ENCODE measurements at regions not wholly inside any gene's neighbourhood (a gene's known extent, or its start where the extent isn't known, plus 50 kb on each side); places are given as distances from the start of the nearest gene placed in this dataset.

- no peaks in the 10 kb centered on the region for H3K9me3 ChIP-seq
- CTCF ChIA-PET = interaction anchor here (0.8 to 3.5 kb wide), 7 partner anchors 9 to 172 kb away, joined by 3 to 14 read pairs (median 3); no protein-coding TSS in a partner anchor
- TF ChIP-seq RAD21 (IDR thresholded peaks at IDR 0.05; ENCODE audit: low read length) (0 out of 2 replicates have a peak, but pooled peaks have one; percentile 3), EP300 (IDR thresholded peaks at IDR 0.05; ENCODE audit: borderline replicate concordance in 1 of 2, low read depth in 1 of 2, low read length in 1 of 2) (peak in 1 of 2 experiments; percentile 35; a peak in 1 of 4 replicates), YY1 (IDR thresholded peaks at IDR 0.05; ENCODE audit: low read depth) (no peak), CHD2 (IDR thresholded peaks at IDR 0.05; ENCODE audit: low read length, partially characterized antibody) (peak; percentile 19)
- no peak overlapping the region for H3K9ac ChIP-seq
- 55% methylated on average over 17 of the region's 17 CpGs for WGBS (ENCODE audit: low lambda C conversion rate)
- H3K79me2 ChIP-seq (ENCODE audit: insufficient read depth) = no peaks in the 10 kb centered on the region
- H4K20me1 ChIP-seq (ENCODE audit: insufficient read depth) = no peaks in the 10 kb centered on the region
- H3K4me2 ChIP-seq = no peak overlapping the region
- no peaks in the 10 kb centered on the region for H3K9me2 ChIP-seq
- peaks cover 0 to 5% of the 10 kb centered on the region in 2 experiments; a peak in 1 of 4 replicates for H3K4me1 ChIP-seq (ENCODE audit: control insufficient read depth in 1 of 2, insufficient read depth in 2 of 2, low read depth in 1 of 2, low read length in 1 of 2)
- no peak overlapping the region for H2AFZ ChIP-seq (ENCODE audit: low read depth)
- no peaks in the 10 kb centered on the region for H3K36me3 ChIP-seq (replicated peaks in 1 of 2; ENCODE audit: control insufficient read depth in 1 of 2, insufficient read depth in 2 of 2, low read length in 1 of 2)
- H3K27me3 ChIP-seq (ENCODE audit: insufficient read depth) = no peaks in the 10 kb centered on the region
- no peak overlapping the region for H3K4me3 ChIP-seq (ENCODE audit: low read depth in 2 of 2, low read length in 1 of 2)
- peak overlapping the region in 1 of 2 experiments; percentile 24; a peak in 1 of 4 replicates for H3K27ac ChIP-seq (ENCODE audit: low read depth in 2 of 2, low read length in 1 of 2)
- peak; percentile 48 for DNase-seq
- POLR2A ChIA-PET = no interaction called here
- H3F3A ChIP-seq (replicated peaks; ENCODE audit: insufficient read depth) = no peaks in the 10 kb centered on the region
Observed at GRCh38 chr19:33950091-33950750, 153.6 kb downstream of the KCTD15 start.

- no peak for DNase-seq
- peaks cover 0 to 3% of the 10 kb centered on the region in 2 experiments; a peak in 1 of 4 replicates for H3K4me1 ChIP-seq (ENCODE audit: control insufficient read depth in 1 of 2, insufficient read depth in 2 of 2, low read depth in 1 of 2, low read length in 1 of 2)
- H3K36me3 ChIP-seq (replicated peaks in 1 of 2; ENCODE audit: control insufficient read depth in 1 of 2, insufficient read depth in 2 of 2, low read length in 1 of 2) = no peaks in the 10 kb centered on the region
- no peaks in the 10 kb centered on the region for H3K27me3 ChIP-seq (ENCODE audit: insufficient read depth)
- no peaks in the 10 kb centered on the region for H3K79me2 ChIP-seq (ENCODE audit: insufficient read depth)
- H3K27ac ChIP-seq (ENCODE audit: low read depth in 2 of 2, low read length in 1 of 2) = no peak overlapping the region
- H3K9me3 ChIP-seq = no peaks in the 10 kb centered on the region
- no peaks in the 10 kb centered on the region for H3F3A ChIP-seq (replicated peaks; ENCODE audit: insufficient read depth)
- WGBS (ENCODE audit: low lambda C conversion rate) = 36% methylated on average over 7 of the region's 8 CpGs
- POLR2A ChIA-PET = no interaction called here
- no peak overlapping the region for H3K4me3 ChIP-seq (ENCODE audit: low read depth in 2 of 2, low read length in 1 of 2)
- TF ChIP-seq PBX3 (IDR thresholded peaks at IDR 0.05) (no peak), FOXM1 (IDR thresholded peaks at IDR 0.05; ENCODE audit: low read depth) (no peak), SIN3A (IDR thresholded peaks at IDR 0.05; ENCODE audit: borderline replicate concordance, low read depth, low read length) (no peak), EP300 (IDR thresholded peaks at IDR 0.05; ENCODE audit: borderline replicate concordance in 1 of 2, low read depth in 1 of 2, low read length in 1 of 2) (no peak), TCF12 (IDR thresholded peaks at IDR 0.05) (no peak), YY1 (IDR thresholded peaks at IDR 0.05; ENCODE audit: low read depth) (no peak), ELF1 (IDR thresholded peaks at IDR 0.05) (no peak), TEAD4 (IDR thresholded peaks at IDR 0.05; ENCODE audit: borderline replicate concordance, insufficient read depth) (no peak), ZBTB33 (IDR thresholded peaks at IDR 0.05; ENCODE audit: borderline replicate concordance, low read depth) (no peak), TAF1 (IDR thresholded peaks at IDR 0.05; ENCODE audit: borderline replicate concordance, low read depth, low read length) (no peak), NRF1 (IDR thresholded peaks at IDR 0.05; ENCODE audit: low read depth, low read length) (no peak)
- no peak overlapping the region for H3K9ac ChIP-seq
- H3K9me2 ChIP-seq = no peaks in the 10 kb centered on the region
- no peak overlapping the region for H3K4me2 ChIP-seq
- H2AFZ ChIP-seq (ENCODE audit: low read depth) = no peak overlapping the region
- H4K20me1 ChIP-seq (ENCODE audit: insufficient read depth) = no peaks in the 10 kb centered on the region
- CTCF ChIA-PET = interaction anchor here (0.9 to 3.5 kb wide), 3 partner anchors 15 to 175 kb away, joined by 3 to 14 read pairs (median 3); no protein-coding TSS in a partner anchor
Observed at GRCh38 chr19:33953023-33953422, 156.4 kb downstream of the KCTD15 start.

Measured in SK-N-SH (cell line).